ENCODE measurements at regions not wholly inside any gene's neighbourhood (a gene's known extent, or its start where the extent isn't known, plus 50 kb on each side); places are given as distances from the start of the nearest gene placed in this dataset.
"Not testable (repeated sequence)": the region's sequence is repeated elsewhere in the genome, so short reads cannot be mapped to it uniquely, and the experiment has no call there.

- no peak for DNase-seq
These were observed 84.0 kb upstream of the BMP2K start for GRCh38 chr4:78691971-78692821.

DNA sequence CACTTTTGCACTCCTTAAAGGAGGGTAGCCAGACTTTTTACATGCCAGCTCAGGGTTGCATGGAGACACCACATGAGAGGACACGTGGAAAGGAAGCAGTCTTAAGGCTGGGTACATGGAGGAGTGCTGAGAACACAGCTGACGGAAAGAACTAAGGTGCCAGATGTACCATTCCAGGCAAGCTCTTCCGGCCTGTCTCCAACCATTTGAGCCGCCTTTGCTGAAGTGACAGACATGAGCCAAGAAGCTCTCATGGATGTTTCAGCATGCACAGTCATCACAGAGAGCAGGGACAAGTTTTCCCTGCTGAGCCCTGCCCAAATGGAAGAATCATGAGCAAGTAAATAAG lies 83.4 kb upstream of the BMP2K start:
- no peak for DNase-seq

DNA sequence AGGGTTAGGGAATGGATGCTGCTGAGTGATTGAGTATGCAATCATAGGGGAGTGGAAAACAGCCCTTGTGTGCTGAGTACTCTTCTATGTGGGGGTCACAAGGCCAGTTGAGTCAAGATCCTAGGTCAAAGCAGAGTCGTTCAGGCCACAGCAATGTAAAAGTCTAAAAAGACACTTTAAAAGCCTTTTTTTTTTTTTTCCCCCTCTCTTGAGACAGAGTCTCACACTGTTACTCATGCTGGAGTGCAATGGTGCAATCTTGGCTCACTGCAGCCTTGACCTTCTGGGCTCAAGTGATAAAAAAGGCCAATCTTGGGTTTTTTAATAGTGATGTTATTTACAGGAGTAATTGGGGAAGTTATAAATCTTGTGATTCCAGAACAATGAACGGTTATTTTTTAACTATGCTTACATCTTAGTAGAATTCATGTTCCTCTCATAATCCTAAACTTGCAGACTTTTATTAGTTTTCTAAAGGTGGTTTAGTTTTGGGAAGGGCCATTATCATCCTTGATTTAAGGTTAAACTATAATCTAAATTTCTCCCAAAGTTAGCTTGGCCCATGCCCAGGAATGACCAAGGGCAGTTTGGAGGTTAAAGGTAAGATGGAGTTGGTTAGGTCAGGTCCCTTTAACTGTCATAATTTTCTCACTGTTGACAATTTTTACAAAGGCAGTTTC lies 82.2 kb upstream of the BMP2K start:
- DNase-seq, result no peak

GRCh38 chr4:78694457-78694787 lies 81.7 kb upstream of the BMP2K start:
- DNase-seq, result no peak

GRCh38 chr4:78695910-78696309 lies 80.2 kb upstream of the BMP2K start:
- no peak for DNase-seq

- no peak for DNase-seq
These were observed 73.1 kb upstream of the BMP2K start for GRCh38 chr4:78703079-78703478.

DNA sequence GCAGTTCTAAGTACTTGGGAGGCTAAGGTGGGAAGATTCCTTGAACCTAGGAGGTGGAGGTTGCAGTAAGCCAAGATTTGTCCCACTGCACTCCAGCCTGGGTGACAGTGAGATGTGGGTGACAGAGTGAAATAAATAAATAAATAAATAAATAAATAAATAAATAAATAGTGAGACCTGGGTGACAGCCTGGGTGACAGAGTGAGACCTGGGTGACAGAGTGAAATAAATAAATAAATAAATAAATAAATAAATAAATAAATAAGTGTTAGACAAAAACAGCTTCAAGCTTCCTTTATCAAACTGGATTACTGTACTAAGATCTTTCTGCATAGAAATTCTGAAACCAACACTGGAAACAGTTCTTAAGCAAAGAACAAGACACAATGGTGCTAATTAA lies 71.8 kb upstream of the BMP2K start:
- no peak for DNase-seq

DNA sequence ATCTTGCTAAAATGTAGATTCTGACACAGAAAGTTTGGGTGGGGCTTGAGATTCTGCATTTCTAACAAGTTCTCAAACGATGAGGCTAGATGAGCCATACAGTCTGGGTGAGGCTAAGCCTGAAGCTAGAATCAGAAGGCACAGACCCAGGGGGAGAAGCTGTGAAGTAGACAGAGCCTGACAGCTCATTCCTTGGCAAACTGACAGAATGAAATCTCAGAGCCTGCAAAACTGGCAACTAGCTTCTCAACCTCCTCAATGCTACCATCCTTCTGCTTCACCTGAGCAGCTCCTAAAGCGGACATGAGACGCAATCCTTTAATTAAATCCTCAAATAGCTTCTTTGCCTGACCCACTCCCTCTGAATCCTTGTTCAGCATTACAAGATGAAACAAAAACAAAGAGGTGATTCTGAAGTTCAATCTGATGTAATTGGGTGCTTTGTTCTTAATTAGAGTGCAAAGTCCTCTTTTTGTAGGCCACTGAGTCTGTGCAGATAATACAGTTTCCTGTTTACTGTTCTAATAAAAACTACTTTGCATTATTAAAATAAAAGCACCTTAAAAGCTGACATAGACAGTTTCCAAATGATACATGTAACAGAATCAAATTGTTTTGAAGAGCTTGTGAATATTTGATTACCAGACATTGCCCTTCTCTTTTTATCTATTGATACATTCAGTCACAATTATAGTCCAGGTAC lies 71.0 kb upstream of the BMP2K start:
- DNase-seq, result no peak

DNA sequence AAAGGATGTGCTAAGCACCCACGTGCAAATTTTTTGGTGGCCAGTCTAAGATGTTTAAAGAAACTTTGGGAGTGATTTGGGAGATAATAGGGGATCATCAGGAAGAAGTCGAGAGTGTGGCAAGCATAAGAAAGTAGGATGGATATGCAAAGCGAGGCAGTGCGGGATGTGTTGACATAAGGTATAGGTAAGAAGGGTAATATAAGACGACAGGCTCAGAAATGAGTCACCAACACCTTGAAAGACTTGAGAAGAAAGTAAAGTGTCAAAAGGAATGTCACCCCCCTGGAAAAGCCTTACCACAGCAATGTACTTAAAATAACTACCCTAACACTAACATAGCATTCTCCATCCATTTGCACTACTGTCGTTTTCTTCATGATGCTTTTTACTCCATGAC lies 69.8 kb upstream of the BMP2K start:
- no peak for DNase-seq

- DNase-seq, result no peak
These were observed 68.9 kb upstream of the BMP2K start for GRCh38 chr4:78707268-78707667.

DNA sequence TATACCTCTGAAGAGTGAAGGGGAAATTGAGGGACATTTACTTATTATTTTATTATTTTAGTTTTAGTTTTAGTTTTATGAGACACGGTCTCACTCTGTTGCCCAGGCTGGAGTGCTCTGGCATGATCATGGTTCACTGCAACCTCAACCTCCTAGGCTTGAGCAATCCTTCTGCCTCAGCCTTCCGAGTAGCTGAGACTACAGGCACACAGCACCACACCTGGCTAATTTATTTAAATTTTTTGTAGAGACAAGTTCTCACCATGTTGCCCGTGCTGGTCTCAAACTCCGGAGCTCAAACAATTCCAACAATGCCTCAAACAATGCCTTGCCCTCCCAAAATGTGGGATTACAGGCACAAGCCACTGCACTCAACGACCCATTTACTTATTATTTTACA lies 68.4 kb upstream of the BMP2K start:
- no peak for DNase-seq

- no peak for DNase-seq
These were observed 65.6 kb upstream of the BMP2K start for GRCh38 chr4:78710536-78710935.

GRCh38 chr4:78711676-78712075 lies 64.5 kb upstream of the BMP2K start:
- DNase-seq, result no peak

DNA sequence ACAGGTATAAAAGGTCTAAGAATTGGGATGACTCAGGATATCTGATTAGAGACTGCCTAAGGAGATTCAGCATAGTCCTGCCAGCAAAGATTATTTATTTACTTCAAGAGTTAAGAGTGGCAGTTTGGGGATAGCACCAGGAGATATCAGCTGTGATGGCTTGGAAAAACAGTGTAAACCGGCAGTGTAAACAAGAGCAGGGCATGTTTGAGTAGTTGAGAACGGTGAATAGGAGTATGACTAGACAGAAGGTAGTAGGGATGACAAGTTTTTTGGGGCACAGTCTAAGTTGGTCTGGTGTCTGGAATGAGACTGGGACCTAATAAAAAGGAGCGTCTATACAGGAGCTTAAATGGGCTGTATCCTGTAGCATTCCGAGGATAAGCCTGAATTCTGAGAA lies 61.6 kb upstream of the BMP2K start:
- not testable (repeated sequence) for DNase-seq

- not testable (repeated sequence) for DNase-seq
These were observed 60.8 kb upstream of the BMP2K start for GRCh38 chr4:78715372-78715771.

DNA sequence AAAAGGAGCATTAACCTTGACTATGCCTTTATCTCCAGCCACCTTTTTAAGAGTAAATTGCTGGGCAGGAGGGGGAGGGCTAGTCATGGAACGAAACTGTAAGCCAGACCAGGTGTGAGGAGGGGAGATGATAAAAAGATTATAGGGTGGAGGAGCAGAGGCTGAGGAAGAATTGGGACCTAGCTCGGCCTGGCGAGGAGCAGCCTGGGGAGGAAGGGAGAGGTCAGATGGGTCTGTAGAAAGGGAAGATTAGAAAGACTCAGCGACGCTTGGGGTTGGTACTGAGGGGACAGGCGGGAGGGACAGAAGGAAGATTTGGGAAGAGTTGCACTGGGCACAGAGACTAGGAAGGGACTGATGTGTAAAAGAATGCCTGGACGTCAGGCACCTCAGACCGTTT lies 58.4 kb upstream of the BMP2K start:
- DNase-seq, result not testable (repeated sequence)

GRCh38 chr4:78720204-78720603 lies 55.9 kb upstream of the BMP2K start:
- DNase-seq, result no peak

DNA sequence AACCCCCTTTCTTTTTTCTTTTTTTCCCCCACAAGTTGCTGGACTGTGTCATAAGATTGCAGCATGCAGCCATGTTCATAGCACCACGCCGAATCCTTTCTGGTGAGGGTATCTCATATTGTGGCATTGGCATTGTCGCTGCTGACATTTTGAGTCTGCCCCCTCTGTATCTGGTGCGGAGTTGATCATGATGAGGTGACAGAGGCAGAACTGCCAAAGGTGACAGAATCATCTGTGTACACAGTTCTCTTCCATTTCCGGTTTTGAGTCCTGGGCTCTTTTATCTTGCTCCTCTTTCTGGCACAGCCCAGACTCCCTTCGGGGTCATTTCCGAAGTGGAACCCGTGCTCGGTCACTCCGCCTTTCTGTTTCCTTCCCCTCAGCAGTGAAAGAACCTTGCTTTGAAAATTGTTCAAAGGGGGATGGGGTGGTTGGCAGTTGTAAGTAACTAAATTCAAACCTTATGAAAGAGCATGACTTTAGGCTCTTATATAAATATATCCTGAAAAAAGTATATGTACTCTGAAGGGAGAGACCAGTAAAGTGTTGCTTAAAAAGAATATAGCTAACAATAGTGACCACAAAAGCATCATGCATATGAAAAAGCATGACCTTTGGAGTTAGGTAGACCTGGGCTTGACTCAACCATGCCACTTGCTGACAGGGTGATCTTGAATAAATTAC lies 55.0 kb upstream of the BMP2K start:
- DNase-seq, result no peak

GRCh38 chr4:78721747-78722146 lies 54.4 kb upstream of the BMP2K start:
- DNase-seq, result no peak

DNA sequence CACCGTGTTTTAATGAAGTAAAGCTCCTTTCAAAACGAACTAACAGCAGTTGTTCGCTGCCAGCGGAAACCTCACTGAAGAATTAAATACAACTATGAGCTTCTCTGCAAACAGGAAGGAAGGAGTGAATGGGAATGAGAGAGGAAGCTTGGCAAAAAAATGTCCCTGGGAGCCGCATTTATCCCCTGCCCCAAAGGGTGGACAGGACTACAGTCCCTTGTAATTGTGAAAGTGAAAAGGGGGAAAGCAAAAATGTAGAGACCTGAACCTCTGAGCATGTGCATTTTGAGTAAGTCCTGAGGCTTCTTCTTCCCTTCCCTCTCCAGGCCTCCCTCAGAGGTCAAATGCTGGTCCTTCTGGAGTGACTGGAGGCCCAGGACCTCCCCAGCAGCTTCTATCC lies 53.8 kb upstream of the BMP2K start:
- no peak for DNase-seq

DNA sequence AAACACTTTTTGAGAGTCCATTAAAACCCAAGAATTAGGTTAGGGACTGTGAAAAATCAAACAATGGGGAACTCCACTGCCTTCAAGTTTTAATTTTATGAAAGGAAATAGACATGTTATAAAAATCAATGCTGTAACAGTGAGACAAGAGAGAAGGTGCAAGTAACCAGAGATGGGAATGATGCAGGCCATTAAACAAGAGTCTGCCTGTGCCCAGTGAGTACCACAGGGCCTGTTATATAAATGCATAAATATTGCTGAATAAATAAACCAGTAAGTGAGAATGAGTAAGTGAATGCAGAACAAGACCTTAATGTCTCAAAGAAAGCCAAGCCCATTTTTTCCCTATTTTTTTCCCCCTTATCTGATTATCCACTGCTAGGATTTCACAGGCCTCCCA lies 53.3 kb upstream of the BMP2K start:
- no peak for DNase-seq

All from NCI-H1930 (cell line).